HUES48 (cell line): ENCODE measurements at regions not wholly inside any gene's neighbourhood (a gene's known extent, or its start where the extent isn't known, plus 50 kb on each side); places are given as distances from the start of the nearest gene placed in this dataset.

Experiments used
- H3K27ac ChIP-seq: one replicate; pipeline ENCODE4 v1.7.0; 2013; ENCODE audit warnings: low read depth, low read length, inconsistent platforms
- H3K27me3 ChIP-seq: 2 replicates; pipeline ENCODE4 v1.6.1; 2013; ENCODE audit warnings: mild to moderate bottlenecking, low read length; ENCODE audit not compliant: control insufficient read depth, insufficient read depth
- H3K36me3 ChIP-seq: 2 replicates; pipeline ENCODE4 v1.6.1; 2013; ENCODE audit warnings: low read length; ENCODE audit not compliant: control insufficient read depth, insufficient read depth
- H3K4me1 ChIP-seq: 2 replicates; pipeline ENCODE4 v1.6.1; 2013; ENCODE audit warnings: mild to moderate bottlenecking, low read length; ENCODE audit not compliant: control insufficient read depth, insufficient read depth
- H3K4me3 ChIP-seq: 2 replicates; pipeline ENCODE4 v1.5.1; 2013; ENCODE audit warnings: mild to moderate bottlenecking, low read depth, low read length
- H3K9ac ChIP-seq: 2 replicates; pipeline ENCODE4 v1.6.1; 2013; ENCODE audit warnings: mild to moderate bottlenecking, low read depth, low read length, moderate library complexity
- H3K9me3 ChIP-seq: 2 replicates; pipeline ENCODE4 v1.6.1; 2013; ENCODE audit warnings: low read length; ENCODE audit not compliant: control insufficient read depth, insufficient read depth

GRCh38 chr2:118548880-118549488 lies 298.5 kb downstream of the EN1 start:
- Histone ChIP-seq H3K4me1 (0 out of 2 replicates have a peak, but pooled peaks cover 3% of the 10 kb centered on the region), H3K36me3 (no peaks in the 10 kb centered on the region), H3K27ac (no peak overlapping the region), H3K4me3 (no peak overlapping the region), H3K9ac (no peak overlapping the region), H3K27me3 (no peaks in the 10 kb centered on the region), H3K9me3 (peaks cover 2% of the 10 kb centered on the region)

- H3K4me1 ChIP-seq, result no peaks in the 10 kb centered on the region
Observed at GRCh38 chr2:118539290-118539689, 308.2 kb downstream of the EN1 start.

GRCh38 chr2:118536306-118536705 lies 311.1 kb downstream of the EN1 start:
- Histone ChIP-seq H3K9me3 (no peaks in the 10 kb centered on the region), H3K27ac (no peak overlapping the region), H3K4me1 (no peaks in the 10 kb centered on the region), H3K36me3 (no peaks in the 10 kb centered on the region), H3K9ac (no peak overlapping the region), H3K4me3 (no peak overlapping the region), H3K27me3 (no peaks in the 10 kb centered on the region)

More at GRCh38 chr2:118539290-118539689, 308.2 kb downstream of the EN1 start:
- Histone ChIP-seq H3K4me3 (no peak overlapping the region), H3K36me3 (no peaks in the 10 kb centered on the region), H3K27me3 (no peaks in the 10 kb centered on the region), H3K9me3 (peaks cover 7% of the 10 kb centered on the region), H3K9ac (no peak overlapping the region), H3K27ac (no peak overlapping the region)

- no peaks in the 10 kb centered on the region for H3K27me3 ChIP-seq
- peaks cover 2% of the 10 kb centered on the region; the same call in 1 of the 2 replicates for H3K4me1 ChIP-seq
- H3K9ac ChIP-seq, result no peak overlapping the region
Observed at GRCh38 chr2:118535818-118536212, 311.6 kb downstream of the EN1 start.

GRCh38 chr2:118535171-118535817 lies 312.2 kb downstream of the EN1 start:
- Histone ChIP-seq H3K9me3 (no peaks in the 10 kb centered on the region), H3K27me3 (no peaks in the 10 kb centered on the region), H3K27ac (no peak overlapping the region), H3K36me3 (no peaks in the 10 kb centered on the region), H3K4me3 (no peak overlapping the region), H3K9ac (no peak overlapping the region), H3K4me1 (peaks cover 7% of the 10 kb centered on the region)

More at GRCh38 chr2:118535818-118536212, 311.6 kb downstream of the EN1 start:
- Histone ChIP-seq H3K9me3 (no peaks in the 10 kb centered on the region), H3K36me3 (no peaks in the 10 kb centered on the region), H3K27ac (no peak overlapping the region), H3K4me3 (no peak overlapping the region)

- no peak overlapping the region for H3K9ac ChIP-seq
- no peaks in the 10 kb centered on the region for H3K9me3 ChIP-seq
- H3K27ac ChIP-seq, result no peak overlapping the region
- H3K36me3 ChIP-seq, result no peaks in the 10 kb centered on the region
- H3K27me3 ChIP-seq, result peaks cover 3% of the 10 kb centered on the region; the same call in 1 of the 2 replicates
- peaks cover 26% of the 10 kb centered on the region for H3K4me1 ChIP-seq
- H3K4me3 ChIP-seq, result no peak overlapping the region
Observed at GRCh38 chr2:118530976-118531375, 316.5 kb downstream of the EN1 start.

GRCh38 chr2:118529908-118530599 lies 317.4 kb downstream of the EN1 start:
- Histone ChIP-seq H3K4me1 (peaks cover 26% of the 10 kb centered on the region), H3K4me3 (peak overlapping the region; percentile 15; the same call in 1 of the 2 replicates), H3K9ac (no peak overlapping the region), H3K36me3 (no peaks in the 10 kb centered on the region), H3K27ac (peak overlapping the region; percentile 49), H3K9me3 (no peaks in the 10 kb centered on the region), H3K27me3 (peaks cover 3% of the 10 kb centered on the region; the same call in 1 of the 2 replicates)

- Histone ChIP-seq H3K27me3 (peaks cover 3% of the 10 kb centered on the region; the same call in 1 of the 2 replicates), H3K27ac (no peak overlapping the region), H3K9me3 (no peaks in the 10 kb centered on the region), H3K9ac (no peak overlapping the region), H3K36me3 (no peaks in the 10 kb centered on the region), H3K4me1 (peaks cover 26% of the 10 kb centered on the region), H3K4me3 (no peak overlapping the region)
Observed at GRCh38 chr2:118527571-118527970, 319.9 kb downstream of the EN1 start.

GRCh38 chr2:118525346-118525745 lies 322.1 kb downstream of the EN1 start:
- Histone ChIP-seq H3K36me3 (no peaks in the 10 kb centered on the region), H3K9ac (no peak overlapping the region), H3K4me1 (peaks cover 19% of the 10 kb centered on the region), H3K27ac (no peak overlapping the region), H3K27me3 (peaks cover 3% of the 10 kb centered on the region; the same call in 1 of the 2 replicates), H3K4me3 (no peak overlapping the region), H3K9me3 (peaks cover 15% of the 10 kb centered on the region)

GRCh38 chr2:118524911-118525310 lies 322.5 kb downstream of the EN1 start:
- peaks cover 3% of the 10 kb centered on the region; the same call in 1 of the 2 replicates for H3K27me3 ChIP-seq
- H3K27ac ChIP-seq, result no peak overlapping the region
- peaks cover 15% of the 10 kb centered on the region for H3K4me1 ChIP-seq
- H3K36me3 ChIP-seq, result no peaks in the 10 kb centered on the region
- H3K9ac ChIP-seq, result no peak overlapping the region
- H3K9me3 ChIP-seq, result peaks cover 20% of the 10 kb centered on the region
- no peak overlapping the region for H3K4me3 ChIP-seq

GRCh38 chr2:118523761-118524160 lies 323.7 kb downstream of the EN1 start:
- peaks cover 5% of the 10 kb centered on the region; the same call in 1 of the 2 replicates for H3K4me1 ChIP-seq
- no peak overlapping the region for H3K27ac ChIP-seq
- H3K4me3 ChIP-seq, result no peak overlapping the region
- H3K9me3 ChIP-seq, result peaks cover 23% of the 10 kb centered on the region
- peaks cover 3% of the 10 kb centered on the region; the same call in 1 of the 2 replicates for H3K27me3 ChIP-seq
- H3K9ac ChIP-seq, result no peak overlapping the region
- no peaks in the 10 kb centered on the region for H3K36me3 ChIP-seq
